Pulmonary artery endothelial cell (primary cell): ENCODE measurements at regions not wholly inside any gene's neighbourhood (a gene's known extent, or its start where the extent isn't known, plus 50 kb on each side); places are given as distances from the start of the nearest gene placed in this dataset.
"Not testable (repeated sequence)": the region's sequence is repeated elsewhere in the genome, so short reads cannot be mapped to it uniquely, and the experiment has no call there.

ENCODE experiments used
- DNase-seq: peaks from one replicate; pipeline ENCODE4 v3.0.0-alpha.2; 2011; ENCODE audit warnings: low read depth, low spot score

DNA sequence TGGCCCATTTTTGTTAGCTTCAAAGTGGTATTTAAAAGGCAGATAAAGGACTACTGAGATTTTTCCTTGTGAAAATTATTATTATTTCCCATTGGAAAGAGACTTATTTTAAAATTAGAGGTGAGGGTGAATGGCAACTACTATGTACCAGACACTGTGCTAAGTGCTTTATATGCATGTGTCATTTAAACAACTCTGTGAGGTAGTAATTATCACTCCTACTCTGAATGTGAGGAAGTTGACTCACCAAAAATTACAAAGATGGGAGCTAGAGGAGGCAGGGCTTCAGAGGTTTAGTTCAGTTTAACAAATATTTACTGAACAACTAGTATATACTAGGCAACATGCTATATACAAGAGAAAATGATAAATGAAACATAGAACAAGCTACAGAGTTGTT lies 78.2 kb downstream of the MSL3 start:
- no peak for DNase-seq

DNA sequence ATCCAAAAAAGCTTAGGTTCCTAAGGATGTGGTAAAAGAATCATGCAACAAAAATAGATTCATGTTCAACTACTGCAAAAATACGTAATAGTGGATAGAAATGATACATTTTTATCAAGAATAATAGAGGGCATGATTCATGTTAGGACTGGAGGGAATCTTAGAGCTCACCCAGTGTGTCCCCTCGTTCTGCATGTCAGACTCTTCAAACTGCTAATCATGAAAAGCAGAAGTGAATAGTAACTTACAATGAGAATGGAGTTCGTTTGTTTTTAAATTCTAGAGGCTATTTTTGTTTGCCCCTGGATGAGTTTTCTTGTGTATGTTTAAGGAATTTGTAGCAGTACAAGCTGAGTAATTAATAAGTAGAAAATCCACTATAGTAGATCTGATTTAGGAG lies 79.4 kb downstream of the MSL3 start:
- DNase-seq: no peak

DNA sequence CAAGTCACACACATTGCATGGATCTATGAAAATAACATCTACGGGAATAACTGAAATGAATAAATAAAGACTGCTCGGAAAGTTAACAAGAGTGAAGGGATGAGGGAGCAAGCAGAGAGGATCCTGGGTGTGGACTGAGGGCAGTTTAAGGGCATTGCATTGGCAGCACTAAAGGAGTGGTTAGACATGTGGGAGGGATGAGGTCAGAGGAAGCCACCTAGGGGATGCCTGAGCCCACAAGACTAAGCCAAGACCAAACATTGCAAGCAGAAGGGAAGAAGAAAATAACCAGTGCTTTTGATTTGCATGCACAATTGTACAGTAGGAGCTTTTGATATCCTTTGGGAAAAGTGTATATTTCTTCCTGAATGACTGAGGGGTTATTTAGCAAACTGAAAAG lies 106.1 kb downstream of the MSL3 start:
- DNase-seq: no peak

DNA sequence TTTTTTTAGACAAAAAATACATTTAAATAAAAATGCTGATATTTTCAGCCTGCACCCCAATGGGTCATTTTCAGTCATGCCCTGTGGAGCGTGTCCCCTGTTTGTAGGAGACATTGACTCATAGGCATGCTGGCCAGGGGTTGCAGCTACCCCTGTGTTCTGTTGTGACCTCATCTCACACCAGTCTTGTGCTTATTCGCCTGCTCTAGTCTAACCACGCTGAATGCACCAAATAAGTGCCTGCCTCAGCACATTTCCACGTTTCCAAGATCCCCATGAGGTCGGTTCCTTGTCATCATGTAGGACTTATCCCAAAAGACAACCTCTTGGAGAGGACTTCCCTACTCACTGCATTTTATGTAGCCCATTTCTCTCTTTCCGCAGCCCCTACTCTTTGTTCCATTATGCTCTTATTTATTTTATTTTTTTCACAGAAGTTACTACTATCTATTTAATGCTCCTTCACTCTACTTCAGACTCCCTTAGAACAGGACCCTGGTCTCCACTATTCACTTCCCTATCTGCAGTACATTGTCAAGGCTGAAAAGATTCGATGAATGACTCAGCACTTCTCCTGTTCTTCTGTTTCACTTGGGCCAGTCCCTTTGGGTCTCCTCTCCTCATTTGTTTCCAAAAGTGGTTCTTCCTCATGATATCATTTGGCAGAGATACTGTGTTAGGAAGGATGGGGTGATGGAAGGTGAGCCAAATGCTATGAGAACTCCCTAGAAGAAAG lies 109.7 kb downstream of the MSL3 start:
- DNase-seq: no peak

DNA sequence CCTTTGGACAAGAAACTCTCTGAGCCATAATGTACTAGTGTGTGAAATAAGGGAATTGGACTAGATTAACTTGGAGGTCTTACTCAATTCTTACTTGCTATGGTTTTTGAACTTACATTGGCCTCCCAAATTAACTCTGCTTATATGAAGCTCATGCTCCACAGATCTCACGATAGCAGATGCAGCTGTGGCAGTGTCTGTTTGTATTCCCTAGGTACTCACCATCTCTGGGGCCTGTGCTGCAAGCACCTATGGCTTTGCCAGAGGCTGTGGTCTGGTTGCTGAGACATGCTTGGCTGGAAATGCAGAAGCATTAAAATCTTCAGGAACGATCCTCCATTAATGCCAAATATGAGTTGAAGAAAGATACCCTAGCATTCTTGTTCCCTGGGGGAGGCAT lies 112.8 kb downstream of the MSL3 start:
- no peak for DNase-seq

DNA sequence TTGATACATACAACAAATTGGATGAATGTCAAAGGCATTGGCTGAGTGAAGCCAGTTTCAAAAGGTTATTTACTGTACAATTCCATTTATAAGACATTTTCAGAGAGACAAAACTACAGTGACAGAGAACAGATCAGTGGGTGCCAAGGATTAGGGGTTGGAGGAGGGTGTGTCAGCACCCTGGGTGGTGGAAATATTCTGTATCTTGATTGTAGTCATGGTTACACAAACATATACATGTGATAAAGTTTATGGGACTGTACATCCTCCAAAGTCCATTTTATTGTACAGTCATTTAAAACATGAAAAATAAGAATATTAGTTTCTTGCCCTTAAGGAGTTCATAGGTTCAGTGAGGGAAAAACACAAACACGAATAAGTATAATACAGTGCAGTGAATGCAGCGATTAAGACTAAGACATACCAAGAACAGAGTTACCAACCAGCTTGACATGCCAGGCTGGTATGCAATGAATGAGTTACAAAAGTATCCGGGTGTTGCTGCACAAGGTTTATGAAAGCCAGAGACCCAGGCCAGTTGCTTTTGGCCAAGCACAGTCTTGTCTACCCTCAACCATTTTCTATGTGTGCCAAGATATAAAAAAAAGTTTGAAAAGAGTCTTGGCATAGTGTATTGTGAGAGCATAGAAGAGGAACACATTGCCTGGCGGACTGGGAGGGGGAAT lies 123.6 kb downstream of the MSL3 start:
- no peak for DNase-seq

DNA sequence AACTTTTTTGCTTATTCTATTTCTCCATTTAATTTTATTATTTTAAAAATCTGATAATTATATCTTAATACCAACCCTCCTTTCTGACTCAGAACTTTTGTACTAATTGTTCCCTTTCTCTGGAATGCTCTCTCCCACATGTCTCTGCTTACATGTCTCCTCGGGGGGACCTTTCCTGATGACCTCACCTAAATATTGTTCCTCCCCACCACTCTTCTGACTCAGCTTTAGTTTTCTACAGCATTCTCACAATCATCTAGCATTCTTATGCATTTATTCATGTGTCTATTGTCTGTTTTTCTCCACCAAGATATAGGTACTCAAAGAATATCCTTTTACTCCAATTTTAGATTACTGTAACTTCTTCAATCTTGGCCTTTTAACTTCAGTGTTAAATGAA lies 128.7 kb downstream of the MSL3 start:
- DNase-seq: peak; percentile 17

DNA sequence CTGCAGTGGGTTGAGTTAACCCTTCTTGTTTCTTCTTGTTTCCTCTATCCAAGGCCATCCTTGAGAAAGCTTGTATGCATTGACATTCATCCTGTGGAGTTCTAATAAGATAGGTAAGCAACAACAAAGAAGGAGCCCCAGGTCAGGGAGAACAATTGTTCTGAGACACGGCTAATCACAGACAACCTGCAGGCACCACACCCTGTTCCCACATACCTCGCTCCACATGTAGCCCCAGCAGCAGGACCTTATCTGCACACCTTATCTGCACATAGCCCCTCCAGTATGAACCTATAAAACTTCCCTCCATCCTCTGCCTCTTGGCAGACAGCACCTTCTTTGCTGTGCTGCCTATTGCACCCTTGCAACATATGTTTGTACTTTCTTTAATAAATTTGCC lies 129.1 kb downstream of the MSL3 start:
- DNase-seq: no peak

DNA sequence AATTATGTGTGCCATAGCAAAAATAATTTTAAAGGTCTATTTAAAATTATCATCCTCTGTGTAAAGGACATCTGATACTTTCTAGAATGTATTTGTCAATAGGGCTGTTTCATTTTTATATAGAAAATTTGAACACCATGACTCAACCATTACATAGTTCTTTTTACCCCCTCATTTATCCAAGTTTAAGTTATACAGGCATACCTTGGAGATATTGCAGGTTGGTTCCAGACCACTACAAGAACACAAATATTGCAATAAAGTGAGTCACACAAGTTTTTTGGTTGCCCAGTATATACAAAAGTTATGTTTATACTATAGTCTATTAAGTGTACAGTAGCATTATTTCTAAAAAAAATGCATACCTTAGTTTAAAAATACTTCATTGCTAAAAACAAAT lies 130.4 kb downstream of the MSL3 start:
- no peak for DNase-seq

DNA sequence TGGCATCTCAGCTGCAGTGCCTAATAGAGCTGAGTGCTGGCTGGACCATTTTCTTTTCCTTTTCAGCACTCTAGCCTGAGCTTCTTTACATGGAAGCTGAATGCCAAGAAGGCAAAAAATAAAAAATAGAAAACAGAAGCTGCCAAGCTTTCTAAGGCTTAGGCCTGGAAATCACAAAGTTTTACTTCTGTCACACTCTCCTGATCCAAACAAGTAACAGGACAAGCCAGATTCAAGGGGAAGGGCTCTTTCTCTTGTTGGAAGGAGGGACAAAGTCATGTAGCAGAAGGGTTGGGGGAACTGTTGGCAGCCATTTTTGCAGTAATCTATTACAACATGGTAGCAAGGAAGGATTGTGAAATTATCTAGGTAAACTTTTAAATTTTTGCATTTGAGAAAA lies 131.8 kb downstream of the MSL3 start:
- no peak for DNase-seq

DNA sequence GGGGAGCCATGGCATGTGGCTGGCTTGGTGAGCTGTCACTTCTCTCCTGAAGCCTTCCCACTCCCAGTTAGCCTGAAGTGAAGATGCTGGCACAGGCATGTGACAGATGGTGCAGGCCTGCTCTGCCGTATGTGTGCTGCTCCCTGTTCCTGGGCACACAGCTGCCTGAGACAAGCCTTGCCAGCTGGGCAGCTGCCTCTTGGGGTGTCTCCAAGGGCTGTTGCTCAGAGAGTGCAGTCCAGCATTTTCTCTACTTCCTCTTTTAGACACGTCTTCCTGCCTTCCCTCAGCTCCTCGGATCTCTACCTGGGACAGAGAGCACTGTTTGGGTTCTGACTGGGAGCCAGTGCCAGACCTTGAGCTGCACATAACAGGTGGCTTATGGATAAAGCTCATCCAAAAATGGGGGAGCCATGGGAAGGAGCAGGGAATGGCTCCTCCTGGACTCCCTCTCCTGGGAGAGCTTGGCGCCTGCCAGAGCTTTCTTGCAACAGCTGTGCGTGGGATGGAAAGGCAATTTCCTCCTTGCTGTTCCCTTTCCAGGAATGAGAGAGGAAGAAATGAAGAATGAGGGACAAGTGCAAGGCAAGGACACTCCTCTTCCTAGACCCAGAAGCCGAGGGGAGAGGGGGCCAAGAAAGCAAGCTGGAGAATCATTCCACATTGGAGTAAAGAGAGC lies 132.9 kb downstream of the MSL3 start:
- no peak for DNase-seq

DNA sequence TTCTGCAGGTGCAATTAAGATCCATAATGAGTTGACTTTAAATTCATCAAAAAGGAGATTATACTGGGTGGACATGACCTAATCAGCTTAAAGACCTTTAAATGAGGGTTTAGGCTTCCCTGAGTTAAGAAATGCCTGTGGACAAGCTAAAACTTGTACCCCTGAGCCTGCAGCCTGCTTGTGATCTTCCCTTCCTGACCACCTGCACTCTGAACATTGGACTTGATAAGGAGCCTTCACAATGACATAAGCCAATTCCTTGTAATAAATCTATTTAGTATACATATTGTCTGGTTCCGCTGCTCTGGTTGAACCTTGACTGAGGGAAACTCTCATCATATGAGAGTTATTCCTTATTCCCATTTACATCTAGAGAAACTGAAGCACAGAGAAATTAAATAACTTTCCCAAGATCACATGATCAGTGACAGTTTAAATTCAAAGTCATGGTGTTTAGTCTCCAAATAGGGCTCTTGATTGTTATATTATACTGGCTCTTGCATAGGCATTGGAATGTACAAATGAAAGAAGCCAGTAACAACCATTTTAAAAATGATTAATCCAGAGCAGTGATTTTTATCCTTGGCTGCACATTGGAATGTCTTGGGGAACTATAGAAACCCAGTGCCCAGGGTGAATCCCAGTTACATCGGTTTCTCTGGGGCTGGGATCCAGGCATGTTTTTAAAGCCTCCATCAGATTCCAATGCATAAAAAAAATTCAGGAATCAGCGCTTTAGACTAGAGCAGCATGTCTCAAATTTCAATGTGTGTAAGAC lies 136.1 kb downstream of the MSL3 start:
- no peak for DNase-seq

DNA sequence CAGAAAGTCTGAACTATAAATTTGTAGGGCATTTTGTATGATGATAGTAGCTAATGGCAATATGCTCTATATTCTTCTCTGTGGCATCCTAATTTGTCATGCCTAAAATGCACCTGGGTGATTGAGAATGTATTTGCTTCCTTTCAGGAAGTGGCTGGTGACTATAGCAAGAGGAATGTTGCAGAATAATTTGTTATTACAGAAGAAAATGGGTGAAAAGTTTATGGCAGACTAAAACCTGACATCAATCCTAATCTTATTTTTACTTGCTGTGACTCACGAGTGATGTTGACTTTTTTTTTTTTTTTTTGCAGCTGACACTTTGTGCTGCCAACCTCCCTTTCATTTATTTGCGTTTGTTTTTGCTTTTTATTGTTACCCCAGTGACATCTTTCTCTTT lies 141.1 kb downstream of the MSL3 start:
- peak; percentile 43 for DNase-seq

DNA sequence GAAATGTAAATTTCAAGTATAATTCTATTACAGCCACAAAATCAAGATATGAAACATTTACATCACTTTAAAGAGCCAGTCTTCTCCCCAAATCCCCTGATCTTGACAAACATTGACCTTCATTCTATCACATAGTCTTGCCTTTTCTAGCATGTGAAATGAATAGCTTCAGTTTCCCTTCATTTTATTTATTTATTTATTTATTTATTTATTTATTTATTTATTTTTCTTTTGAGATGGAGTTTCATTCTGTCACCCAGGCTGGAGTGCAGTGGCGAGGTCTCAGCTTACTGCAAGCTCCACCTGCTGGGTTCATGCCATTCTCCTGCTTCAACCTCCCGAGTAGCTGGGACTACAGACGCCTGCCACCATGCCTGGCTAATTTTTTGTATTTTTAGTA lies 147.9 kb downstream of the MSL3 start:
- DNase-seq: not testable (repeated sequence)

DNA sequence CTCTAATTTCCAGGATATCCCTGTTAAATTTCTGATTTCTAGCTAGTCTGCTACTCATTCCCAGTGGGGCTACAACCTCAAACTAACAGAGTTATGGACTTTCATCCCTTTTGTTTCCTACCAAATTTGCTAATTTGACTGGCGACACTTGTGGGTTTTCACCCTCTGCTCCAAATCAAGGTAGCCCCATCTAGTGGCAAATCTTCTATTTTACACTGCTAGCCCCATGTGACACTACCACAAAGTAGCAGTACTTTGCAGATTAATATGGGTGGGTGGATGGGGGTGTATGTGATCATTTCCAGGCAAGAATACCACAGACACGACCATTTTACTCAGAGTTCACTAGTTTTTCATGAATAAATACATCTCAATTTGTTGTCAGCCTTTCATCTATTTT lies 150.3 kb downstream of the MSL3 start:
- no peak for DNase-seq

DNA sequence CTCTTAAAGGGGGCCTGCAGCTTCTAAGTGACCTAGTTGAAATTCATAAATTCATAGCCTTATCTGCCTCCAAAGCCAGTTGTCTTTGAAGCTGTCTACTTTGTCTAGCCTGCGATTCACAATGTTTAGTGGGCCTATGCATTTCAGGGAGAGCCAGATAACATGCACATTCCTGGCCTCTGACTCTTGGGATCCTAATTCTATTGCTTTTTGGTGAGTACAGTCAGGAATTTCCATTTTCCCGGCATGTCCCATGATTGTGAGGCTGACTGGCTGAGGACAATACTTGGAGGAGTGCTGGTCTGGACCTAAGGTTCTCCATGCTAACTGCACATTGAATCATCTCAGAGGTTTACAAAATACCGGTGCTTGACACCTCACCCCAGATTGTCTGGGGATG lies 155.0 kb downstream of the MSL3 start:
- DNase-seq: no peak

DNA sequence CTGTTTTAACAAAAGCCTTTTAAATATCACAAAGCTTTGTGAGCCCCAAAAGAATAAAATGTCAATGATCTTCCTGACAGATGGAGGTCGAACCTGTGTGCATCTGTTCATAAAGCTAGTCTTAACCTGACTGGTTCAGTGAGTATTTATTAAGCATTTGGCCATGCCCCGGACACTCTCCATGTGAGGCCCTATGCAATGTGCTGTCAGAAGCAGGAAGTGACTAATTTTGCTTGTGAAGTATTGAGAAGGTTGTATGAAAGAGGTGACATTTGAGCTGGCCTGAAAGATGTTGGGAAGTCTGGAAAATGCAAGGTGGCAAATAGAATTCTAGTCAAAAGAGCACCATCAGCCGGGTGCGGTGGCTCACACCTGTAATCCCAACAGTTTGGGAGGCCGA lies 171.4 kb downstream of the MSL3 start:
- DNase-seq: no peak

DNA sequence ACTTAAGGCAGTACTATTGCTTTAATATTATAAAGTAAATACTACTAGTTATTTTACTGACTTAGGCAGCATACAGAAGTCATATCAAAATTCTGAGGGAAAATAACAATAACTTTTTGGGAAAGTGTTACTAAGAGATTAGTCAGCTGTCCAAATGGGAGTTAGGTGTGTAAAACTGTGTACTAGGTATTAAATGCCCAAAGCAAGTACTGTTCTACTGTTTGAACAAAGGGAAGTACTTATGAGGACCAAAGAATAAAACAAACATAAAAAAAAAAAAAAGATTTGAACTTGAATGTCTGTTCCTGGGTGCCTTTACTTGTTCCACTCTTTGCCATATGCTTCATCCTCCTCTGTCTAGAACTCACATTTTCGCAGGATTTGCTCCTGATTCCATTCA lies 174.4 kb downstream of the MSL3 start:
- no peak for DNase-seq

DNA sequence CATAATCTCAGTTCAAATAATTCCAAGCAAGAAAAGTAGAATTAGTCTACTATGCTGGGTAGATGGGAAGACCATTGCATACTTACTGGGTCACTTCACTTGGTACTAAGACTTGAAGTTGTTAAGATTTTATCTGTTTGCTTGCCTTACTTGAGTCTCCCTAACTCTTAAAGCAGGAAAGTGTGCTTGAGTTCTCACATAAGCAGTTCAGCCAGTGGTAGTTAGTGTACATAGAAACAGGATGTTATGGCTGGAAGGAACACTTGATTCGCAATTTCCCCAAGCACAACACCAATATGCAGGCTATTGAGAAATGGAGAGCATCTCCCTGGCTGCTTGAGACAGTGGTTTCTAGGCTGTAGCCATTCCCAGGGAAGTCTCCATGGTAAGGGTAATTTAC lies 176.1 kb downstream of the MSL3 start:
- DNase-seq: no peak

DNA sequence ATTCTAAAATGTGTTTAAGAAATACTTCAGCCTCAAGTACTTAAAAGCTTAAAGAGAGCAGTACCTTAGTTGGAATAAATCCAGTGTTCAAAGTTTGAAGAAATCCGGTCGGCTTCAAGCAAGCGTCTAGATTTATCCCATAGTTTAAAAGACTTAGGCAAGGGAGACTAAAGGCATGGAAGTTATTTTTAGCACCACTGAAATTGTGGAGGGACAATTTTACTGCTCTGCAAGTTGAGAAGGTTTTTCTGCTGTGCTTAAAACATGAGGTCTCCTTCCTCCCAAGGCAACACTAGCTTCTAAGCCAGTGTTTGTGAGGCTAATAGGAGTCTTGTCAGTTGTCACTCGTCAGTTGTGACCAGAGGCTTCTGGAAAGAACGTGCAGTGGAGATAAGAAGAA lies 183.5 kb downstream of the MSL3 start:
- DNase-seq: no peak

DNA sequence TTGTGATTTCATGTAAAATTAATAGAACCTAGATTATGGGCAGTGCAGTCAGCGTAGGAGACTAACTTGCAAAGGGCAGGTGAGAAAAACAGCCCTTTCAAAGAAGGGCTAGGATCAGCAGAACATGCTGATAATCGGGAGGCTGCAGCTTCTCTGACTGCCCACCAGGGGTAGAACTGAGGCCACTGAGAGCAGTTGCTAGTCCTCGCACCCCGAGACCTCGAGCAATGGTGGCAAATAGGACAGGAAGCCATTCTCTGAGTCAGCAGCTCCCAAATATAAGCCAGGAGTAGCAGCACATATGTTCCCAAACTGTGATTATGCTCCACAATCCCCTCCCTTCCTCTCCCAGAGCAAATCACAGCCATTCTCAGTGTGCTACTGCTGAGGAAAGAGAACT lies 186.5 kb downstream of the MSL3 start:
- DNase-seq: peak; percentile 26

DNA sequence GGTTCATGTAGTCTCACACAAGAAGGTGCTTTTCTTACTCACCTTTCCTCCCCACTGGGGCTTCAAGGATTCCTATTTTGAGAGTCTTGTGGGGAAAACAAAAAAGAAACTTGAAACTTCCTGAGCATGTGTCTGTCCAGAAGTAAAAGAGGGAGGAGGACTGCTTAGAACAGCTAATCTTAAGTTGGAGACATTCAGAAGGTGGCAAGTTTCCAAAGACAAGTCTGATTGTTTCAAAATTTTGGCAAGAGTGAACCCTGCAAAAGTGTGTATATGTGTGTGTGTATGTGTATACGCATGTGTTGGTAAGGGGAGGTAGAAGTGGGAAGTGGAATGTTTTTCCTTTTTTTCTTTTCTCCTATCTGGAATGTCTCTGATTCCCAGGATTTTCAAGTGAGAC lies 189.0 kb upstream of the FRMPD4 start:
- DNase-seq: no peak
